Skeletal muscle satellite cell (primary cell): ENCODE measurements at regions not wholly inside any gene's neighbourhood (a gene's known extent, or its start where the extent isn't known, plus 50 kb on each side); places are given as distances from the start of the nearest gene placed in this dataset. TPM values are rescaled to one million over a fixed set of nuclear protein-coding genes. Genes with fewer than 3 reads are reported as not detected.

ENCODE experiments used
- H3K27me3 ChIP-seq: 2 replicates; pipeline ENCODE4 v1.7.0; 2013; ENCODE audit warnings: low read length; ENCODE audit not compliant: control insufficient read depth, insufficient read depth
- H3K36me3 ChIP-seq: 2 replicates; pipeline ENCODE4 v1.7.0; 2013; ENCODE audit warnings: mild to moderate bottlenecking, control low read depth, low read length; ENCODE audit not compliant: insufficient read depth
- H3K4me1 ChIP-seq: 2 replicates; pipeline ENCODE4 v1.7.0; 2013; ENCODE audit warnings: low read length; ENCODE audit not compliant: control insufficient read depth, insufficient read depth
- H3K4me2 ChIP-seq: 2 replicates; pipeline ENCODE4 v1.7.0; 2013; ENCODE audit warnings: mild to moderate bottlenecking, low read length
- H3K4me3 ChIP-seq: 2 replicates; pipeline ENCODE4 v1.7.0; 2013; ENCODE audit warnings: low read length
- H3K9ac ChIP-seq: 2 replicates; pipeline ENCODE4 v1.7.0; 2013; ENCODE audit warnings: mild to moderate bottlenecking, low read depth, low read length, moderate library complexity
- H3K9me3 ChIP-seq: replicated peaks from 2 replicates; pipeline ENCODE4 v1.7.0; 2013; ENCODE audit warnings: mild to moderate bottlenecking, control low read depth, low read length
- small RNA-seq: library from RNA; depleted of rRNA; stranded (forward); fragments of <200 nt; gene quantifications from one replicate; pipeline ENCODE3, GENCODE V24; 2012

- Histone ChIP-seq H3K4me3 (no peak overlapping the region), H3K9ac (no peak overlapping the region), H3K27me3 (peaks cover 72% of the 10 kb centered on the region), H3K9me3 (peaks cover 6% of the 10 kb centered on the region), H3K4me2 (no peak overlapping the region), H3K4me1 (no peaks in the 10 kb centered on the region), H3K36me3 (no peaks in the 10 kb centered on the region)
These were observed 171.0 kb downstream of the ANAPC1 start for GRCh38 chr2:111712940-111713515.

DNA sequence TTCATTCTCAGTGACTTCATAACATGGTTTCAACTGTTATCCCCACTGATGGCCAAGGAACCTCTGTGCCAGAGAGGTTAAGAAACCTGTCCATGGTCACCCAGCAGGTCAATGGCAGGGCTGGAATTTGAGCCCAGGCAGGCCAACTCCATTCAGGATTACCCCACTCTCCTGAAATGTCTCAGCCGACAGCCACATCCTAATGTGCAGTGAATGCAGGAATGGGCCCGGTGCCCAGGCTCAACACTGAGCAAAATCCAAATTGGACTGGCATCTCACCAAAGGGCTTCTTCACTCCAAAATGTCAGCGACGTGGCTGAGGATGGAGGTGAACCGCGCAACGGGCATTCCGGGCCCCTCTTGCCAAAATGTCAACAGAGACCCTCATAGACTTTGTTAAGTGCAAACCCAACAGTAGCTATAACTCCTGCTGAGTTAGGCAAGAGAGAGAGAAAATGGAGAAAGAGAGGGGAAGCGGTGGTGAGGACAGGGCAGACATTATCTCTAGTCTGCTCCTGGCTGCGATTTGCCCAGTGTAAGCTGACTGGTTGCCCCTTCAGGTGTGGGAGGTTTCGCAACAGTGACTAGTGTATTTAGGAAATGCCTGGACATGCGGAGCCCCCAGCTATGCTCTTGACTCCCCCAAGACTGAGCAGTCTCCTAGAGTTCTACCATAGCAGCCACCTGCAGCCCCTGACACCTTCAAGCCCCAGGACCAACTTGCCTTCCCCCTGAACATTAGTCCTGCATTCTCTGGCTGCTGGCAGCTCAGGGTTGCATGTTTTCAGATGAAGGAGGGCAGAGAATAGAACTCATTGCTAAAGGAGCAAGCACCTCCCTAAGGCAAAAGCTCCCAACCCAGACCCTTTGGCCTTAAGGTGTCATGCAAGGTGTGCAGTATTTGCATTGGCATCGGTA is 167.7 kb downstream of the ANAPC1 start:
- H3K4me3 ChIP-seq: no peak overlapping the region
- H3K4me1 ChIP-seq: no peaks in the 10 kb centered on the region

DNA sequence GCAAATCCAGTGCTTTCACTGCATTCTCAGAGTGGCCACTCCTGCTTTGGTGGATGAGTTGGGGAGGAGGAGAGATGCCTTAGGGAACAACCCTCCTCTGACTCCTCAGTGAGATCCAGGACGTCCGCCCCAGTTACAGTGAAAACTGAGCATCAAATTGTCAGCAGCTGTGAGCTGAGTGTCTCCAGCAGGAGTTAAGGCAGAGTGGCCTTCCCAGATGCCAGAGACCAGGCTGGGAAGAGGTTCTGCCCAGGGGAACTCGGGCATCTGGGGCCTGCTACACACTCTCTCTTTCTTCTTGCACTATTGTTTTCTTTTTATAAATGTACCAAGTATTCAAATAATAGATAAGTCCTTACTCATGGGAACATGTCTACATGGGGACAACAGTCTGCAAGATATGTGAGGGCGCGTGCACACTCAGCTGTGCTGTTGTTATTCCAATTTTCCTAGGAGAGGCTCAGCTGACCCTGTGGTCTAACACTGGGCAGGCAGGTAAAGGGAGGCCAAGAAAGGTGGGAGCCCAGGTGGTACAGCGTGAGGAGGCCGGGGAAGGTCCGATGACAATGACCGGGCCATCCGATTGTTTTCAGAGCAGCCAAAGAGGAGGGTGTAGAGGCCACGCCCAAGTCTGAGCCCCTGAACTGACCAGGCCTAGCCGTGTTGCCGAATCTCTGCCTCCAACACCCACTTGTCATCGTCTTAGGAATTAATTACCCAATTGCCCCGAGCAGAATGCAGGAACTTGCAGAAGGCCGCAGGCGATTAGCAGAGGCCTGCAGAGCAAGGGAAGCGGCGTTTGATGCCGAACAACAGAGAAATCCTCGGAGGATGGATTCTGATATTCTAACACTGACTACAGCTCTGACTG is 166.9 kb downstream of the ANAPC1 start:
- Histone ChIP-seq H3K4me3 (no peak overlapping the region), H3K36me3 (no peaks in the 10 kb centered on the region), H3K9ac (no peak overlapping the region)

More for the DNA sequence above, 167.7 kb downstream of the ANAPC1 start:
- H3K9me3 ChIP-seq: peaks cover 6% of the 10 kb centered on the region
- H3K36me3 ChIP-seq: no peaks in the 10 kb centered on the region
- H3K9ac ChIP-seq: no peak overlapping the region
- H3K27me3 ChIP-seq: peaks cover 42% of the 10 kb centered on the region
- no peak overlapping the region for H3K4me2 ChIP-seq

More for the DNA sequence above, 166.9 kb downstream of the ANAPC1 start:
- Histone ChIP-seq H3K4me2 (no peak overlapping the region), H3K4me1 (no peaks in the 10 kb centered on the region), H3K9me3 (peaks cover 3% of the 10 kb centered on the region), H3K27me3 (peaks cover 37% of the 10 kb centered on the region)

Small RNA genes in the stretch of these regions (small RNA-seq; reads per million reads assigned to genes)
- gene MIR4435-2: not detected
